Vagina (tissue), 2 donors: ENCODE measurements at regions not wholly inside any gene's neighbourhood (a gene's known extent, or its start where the extent isn't known, plus 50 kb on each side); places are given as distances from the start of the nearest gene placed in this dataset.

Experiments used
- DNase-seq, 2 donors: peaks; one replicate each; pipeline ENCODE4 v3.0.0-alpha.2; 2017; ENCODE audit errors: extremely low spot score in 2 of 2
- H3K27ac ChIP-seq: fragments of 200-600 bp; sonication (generic); one replicate; pipeline ENCODE4 v1.5.1; 2019
- H3K27me3 ChIP-seq: fragments of 200-600 bp; sonication (generic); one replicate; pipeline ENCODE4 v1.5.1; 2019
- H3K36me3 ChIP-seq, 2 donors: fragments of 200-600 bp; sonication (generic); one replicate each; pipeline ENCODE4 v1.5.1; 2017 to 2019
- H3K4me1 ChIP-seq: fragments of 200-600 bp; sonication (generic); one replicate; pipeline ENCODE4 v1.5.1; 2019
- H3K4me3 ChIP-seq, 2 donors: fragments of 200-600 bp; sonication (generic); 1 replicate in 1 of 2; 2 replicates in 1 of 2; pipeline ENCODE4 v1.5.1; 2016 to 2019
- H3K9me3 ChIP-seq: fragments of 200-600 bp; sonication (generic); one replicate; pipeline ENCODE4 v1.5.1; 2019
- POLR2A ChIP-seq, 2 donors: fragments of 450-650 bp; IDR thresholded peaks; one replicate each; pipeline ENCODE4 v1.6.1; 2017; ENCODE audit warnings: antibody characterized with exemption in 2 of 2, mild to moderate bottlenecking in 2 of 2, moderate library complexity in 2 of 2
- POLR2AphosphoS5 ChIP-seq, 2 donors: sonication (generic); formaldehyde crosslinking; IDR thresholded peaks; one replicate each; pipeline ENCODE4 v1.9.0; 2017; ENCODE audit warnings: antibody characterized with exemption in 2 of 2, mild to moderate bottlenecking in 2 of 2, low read depth in 1 of 2; ENCODE audit not compliant: insufficient read depth in 1 of 2
- intact Hi-C: fragments of 100-400 bp; cut with DNase I; formaldehyde crosslinking; loops from one replicate; pipeline ENCODE4 v1.15.1; 2023
- TF ChIP-seq, protein P1 (sequence below), 3 experiments: fragments of 450-650 bp in 2 of 3; fragments of 200-600 bp in 1 of 3; sonication (generic) in 1 of 3; IDR thresholded peaks; one replicate each; pipeline ENCODE4 v1.5.1; 2017 to 2019; ENCODE audit warnings: antibody characterized with exemption in 3 of 3, mild to moderate bottlenecking in 2 of 3, moderate library complexity in 2 of 3

DNA sequence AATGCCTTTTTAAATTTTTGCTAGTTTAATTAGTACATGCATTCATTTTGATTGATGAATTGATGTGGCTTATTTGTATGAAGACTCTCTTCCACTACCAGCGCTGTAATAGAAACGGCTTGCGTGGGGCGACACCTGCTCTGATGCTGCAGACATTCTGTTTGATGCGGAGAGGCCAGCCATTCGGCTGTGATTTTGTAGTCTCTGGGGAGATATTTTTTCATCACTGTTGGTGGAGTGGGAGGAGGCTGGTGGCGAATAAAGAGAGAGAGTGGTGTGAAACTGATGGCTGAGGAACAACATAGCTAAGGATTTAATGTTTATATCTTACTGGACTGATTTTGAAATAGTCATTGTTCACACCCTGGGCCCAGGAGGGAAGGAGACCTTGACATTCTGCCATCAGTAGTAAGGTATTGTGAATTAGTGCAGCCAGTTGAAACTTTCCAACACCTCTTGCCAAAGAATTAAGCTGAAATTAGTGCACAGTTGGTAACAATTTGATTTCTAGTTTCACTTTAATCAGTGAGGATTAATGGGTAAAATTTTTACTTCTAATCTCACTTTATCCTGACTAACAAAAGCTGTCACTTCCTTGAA is 224.1 kb downstream of the MTX2 start:
- Histone ChIP-seq H3K27me3 (no peaks in the 10 kb centered on the region), H3K4me1 (peaks cover 63% of the 10 kb centered on the region), H3K4me3 (no peak overlapping the region), H3K36me3 (no peaks in the 10 kb centered on the region), H3K27ac (peak overlapping the region; percentile 23), H3K9me3 (no peaks in the 10 kb centered on the region)
- intact Hi-C loops: no loop called here
- no peak for DNase-seq
- TF ChIP-seq POLR2AphosphoS5 (IDR thresholded peaks at IDR 0.05; ENCODE audit: insufficient read depth in 1 of 2, low read depth in 1 of 2): peak in 1 of 2 donors; percentile 48
- TF ChIP-seq, protein P1, sequence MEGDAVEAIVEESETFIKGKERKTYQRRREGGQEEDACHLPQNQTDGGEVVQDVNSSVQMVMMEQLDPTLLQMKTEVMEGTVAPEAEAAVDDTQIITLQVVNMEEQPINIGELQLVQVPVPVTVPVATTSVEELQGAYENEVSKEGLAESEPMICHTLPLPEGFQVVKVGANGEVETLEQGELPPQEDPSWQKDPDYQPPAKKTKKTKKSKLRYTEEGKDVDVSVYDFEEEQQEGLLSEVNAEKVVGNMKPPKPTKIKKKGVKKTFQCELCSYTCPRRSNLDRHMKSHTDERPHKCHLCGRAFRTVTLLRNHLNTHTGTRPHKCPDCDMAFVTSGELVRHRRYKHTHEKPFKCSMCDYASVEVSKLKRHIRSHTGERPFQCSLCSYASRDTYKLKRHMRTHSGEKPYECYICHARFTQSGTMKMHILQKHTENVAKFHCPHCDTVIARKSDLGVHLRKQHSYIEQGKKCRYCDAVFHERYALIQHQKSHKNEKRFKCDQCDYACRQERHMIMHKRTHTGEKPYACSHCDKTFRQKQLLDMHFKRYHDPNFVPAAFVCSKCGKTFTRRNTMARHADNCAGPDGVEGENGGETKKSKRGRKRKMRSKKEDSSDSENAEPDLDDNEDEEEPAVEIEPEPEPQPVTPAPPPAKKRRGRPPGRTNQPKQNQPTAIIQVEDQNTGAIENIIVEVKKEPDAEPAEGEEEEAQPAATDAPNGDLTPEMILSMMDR (IDR thresholded peaks at IDR 0.05): no peak

DNA sequence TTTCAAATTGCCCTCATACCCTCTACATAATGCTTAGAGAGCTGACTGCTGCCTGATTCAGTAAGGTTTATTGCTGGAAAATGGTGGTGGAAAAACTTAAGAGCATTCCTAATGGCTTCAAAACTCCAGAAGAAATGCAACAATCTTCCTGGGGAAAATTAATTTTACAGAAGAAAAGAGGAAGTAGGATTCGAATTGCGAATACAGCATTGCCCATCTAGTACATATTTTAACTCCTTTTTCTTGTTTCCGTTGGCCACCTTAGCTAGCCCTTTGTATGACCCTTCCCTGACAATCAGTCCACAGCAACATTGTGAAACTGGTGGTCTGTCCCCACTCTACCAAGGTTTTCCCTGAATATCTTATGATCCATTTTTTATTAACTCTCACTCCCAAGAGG is 224.7 kb downstream of the MTX2 start:
- no peak overlapping the region for H3K4me3 ChIP-seq
- H3K27me3 ChIP-seq: no peaks in the 10 kb centered on the region
- TF ChIP-seq POLR2AphosphoS5 (IDR thresholded peaks at IDR 0.05; ENCODE audit: insufficient read depth in 1 of 2, low read depth in 1 of 2) (no peak), POLR2A (IDR thresholded peaks at IDR 0.05) (no peak)
- TF ChIP-seq, protein P1 (IDR thresholded peaks at IDR 0.05): no peak
- no peak for DNase-seq
- peak overlapping the region; percentile 23 for H3K27ac ChIP-seq
- intact Hi-C loops: no loop called here
- peaks cover 63% of the 10 kb centered on the region for H3K4me1 ChIP-seq
- H3K9me3 ChIP-seq: no peaks in the 10 kb centered on the region
- no peaks in the 10 kb centered on the region for H3K36me3 ChIP-seq

DNA sequence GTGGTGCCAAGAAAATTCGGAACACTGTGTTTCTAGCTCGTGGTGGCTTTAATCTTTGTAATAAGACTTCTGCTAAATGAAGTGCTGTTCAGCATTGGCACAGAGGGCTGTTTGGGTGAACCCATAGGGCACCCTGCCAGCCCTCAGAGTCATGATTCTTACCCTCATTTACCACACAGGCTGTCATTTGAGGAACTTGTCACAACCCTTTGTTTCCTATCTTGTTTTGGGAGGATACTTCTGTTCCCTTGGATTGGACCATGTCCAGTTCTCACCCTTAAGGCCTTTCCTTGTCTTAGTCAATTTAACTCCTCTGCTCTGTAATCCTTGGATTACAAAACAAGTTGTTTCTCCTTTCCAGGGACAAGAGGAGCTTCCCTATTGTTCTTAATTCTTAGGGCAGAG is 225.7 kb downstream of the MTX2 start:
- TF ChIP-seq POLR2AphosphoS5 (IDR thresholded peaks at IDR 0.05; ENCODE audit: insufficient read depth in 1 of 2, low read depth in 1 of 2): peak in 1 of 2 donors; percentile 84
- no peak for TF ChIP-seq POLR2A (IDR thresholded peaks at IDR 0.05)
- intact Hi-C loops: no loop called here
- H3K4me3 ChIP-seq: no peak overlapping the region
- H3K4me1 ChIP-seq: peaks cover 58% of the 10 kb centered on the region
- no peaks in the 10 kb centered on the region for H3K9me3 ChIP-seq
- peak overlapping the region; percentile 14 for H3K27ac ChIP-seq
- H3K36me3 ChIP-seq: no peaks in the 10 kb centered on the region
- no peak for DNase-seq
- H3K27me3 ChIP-seq: no peaks in the 10 kb centered on the region

DNA sequence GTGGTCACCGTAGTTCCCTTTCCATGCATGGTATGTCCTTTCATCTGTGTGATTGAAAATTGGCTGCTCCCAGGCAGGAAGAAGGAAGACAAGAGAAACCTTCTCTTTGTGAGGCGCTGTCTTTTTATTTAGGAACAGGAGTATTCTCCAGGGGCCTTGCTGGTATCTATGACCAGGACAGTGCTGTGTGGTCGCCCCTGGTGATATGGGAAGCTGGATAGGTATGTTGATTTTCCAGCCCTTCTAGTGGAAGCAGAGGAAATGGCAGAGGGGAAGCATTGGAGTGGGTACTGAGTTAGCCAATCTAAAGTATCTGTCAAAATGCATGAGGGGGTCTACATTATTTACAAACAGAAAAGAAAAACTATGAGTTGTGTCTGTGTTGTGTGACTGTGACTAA is 226.6 kb downstream of the MTX2 start:
- DNase-seq: no peak
- H3K9me3 ChIP-seq: no peaks in the 10 kb centered on the region
- peaks cover 50% of the 10 kb centered on the region for H3K4me1 ChIP-seq
- H3K36me3 ChIP-seq: no peaks in the 10 kb centered on the region
- peak overlapping the region; percentile 14 for H3K27ac ChIP-seq
- intact Hi-C loops: no loop called here
- no peak overlapping the region for H3K4me3 ChIP-seq
- no peaks in the 10 kb centered on the region for H3K27me3 ChIP-seq
- TF ChIP-seq POLR2A (IDR thresholded peaks at IDR 0.05): no peak

DNA sequence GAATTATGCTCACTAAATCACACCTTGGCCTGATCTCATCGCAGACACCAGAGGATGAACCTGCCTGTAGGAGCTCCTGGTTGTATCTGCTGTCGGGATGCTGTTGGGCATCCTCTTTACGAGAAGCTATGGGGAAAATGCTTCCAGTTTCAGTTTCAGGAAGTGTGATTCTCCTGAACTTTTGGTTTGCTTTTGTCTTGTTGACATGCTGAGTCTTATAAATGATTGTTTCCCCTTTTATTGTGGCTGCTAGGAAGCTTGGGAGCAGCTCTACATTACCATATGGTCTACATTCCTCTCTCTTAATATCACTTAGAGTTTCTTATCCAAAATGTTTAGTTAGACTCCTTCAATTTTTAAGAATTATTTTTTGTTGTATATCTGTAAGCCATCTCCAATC is 227.5 kb downstream of the MTX2 start:
- Histone ChIP-seq H3K27me3 (no peaks in the 10 kb centered on the region), H3K9me3 (no peaks in the 10 kb centered on the region), H3K4me3 (no peak overlapping the region), H3K4me1 (peaks cover 54% of the 10 kb centered on the region), H3K27ac (no peak overlapping the region), H3K36me3 (no peaks in the 10 kb centered on the region)
- intact Hi-C loops: no loop called here
- TF ChIP-seq POLR2A (IDR thresholded peaks at IDR 0.05): no peak
- TF ChIP-seq POLR2AphosphoS5 (IDR thresholded peaks at IDR 0.05; ENCODE audit: insufficient read depth in 1 of 2, low read depth in 1 of 2): no peak
- TF ChIP-seq, protein P1 (IDR thresholded peaks at IDR 0.05): no peak
- DNase-seq: no peak

DNA sequence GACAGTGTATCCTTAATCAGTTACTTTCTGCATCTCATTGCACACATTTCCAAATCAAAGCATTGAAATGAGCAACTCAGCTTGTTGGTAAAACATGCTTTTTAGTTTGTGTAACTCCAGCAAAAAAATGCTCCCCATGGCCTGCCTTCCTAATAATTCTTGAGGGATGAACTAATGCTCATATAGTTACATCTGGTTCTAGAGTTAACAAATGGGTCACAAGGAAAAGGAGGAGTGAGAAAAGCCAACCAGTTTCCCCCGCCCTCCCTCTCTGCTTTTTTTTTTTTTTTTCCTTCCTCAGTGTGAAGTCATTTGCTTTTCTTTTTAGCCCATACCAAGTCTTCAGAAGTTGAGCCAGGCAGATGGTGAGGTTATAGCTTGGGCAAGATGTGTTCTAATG is 231.7 kb downstream of the MTX2 start:
- Histone ChIP-seq H3K27ac (no peak overlapping the region), H3K36me3 (no peaks in the 10 kb centered on the region), H3K9me3 (no peaks in the 10 kb centered on the region), H3K4me1 (peaks cover 35% of the 10 kb centered on the region), H3K27me3 (no peaks in the 10 kb centered on the region), H3K4me3 (no peak overlapping the region)
- DNase-seq: no peak
- no peak for TF ChIP-seq POLR2A (IDR thresholded peaks at IDR 0.05)
- TF ChIP-seq POLR2AphosphoS5 (IDR thresholded peaks at IDR 0.05; ENCODE audit: insufficient read depth in 1 of 2, low read depth in 1 of 2): no peak
- TF ChIP-seq, protein P1 (IDR thresholded peaks at IDR 0.05): no peak
- intact Hi-C loops: no loop called here
